Liver (tissue), 8 donors: ENCODE measurements at regions not wholly inside any gene's neighbourhood (a gene's known extent, or its start where the extent isn't known, plus 50 kb on each side); places are given as distances from the start of the nearest gene placed in this dataset.

Experiments used
- DNase-seq: peaks from one replicate; pipeline ENCODE4 v3.0.0-alpha.2; 2017; ENCODE audit warnings: low spot score
- H3K27ac ChIP-seq, 2 donors: one replicate each; pipeline ENCODE4 v1.7.0; 2013; ENCODE audit warnings: inconsistent platforms in 2 of 2, low read length in 2 of 2, control low read depth in 1 of 2, low read depth in 1 of 2, mild to moderate bottlenecking in 1 of 2
- H3K27me3 ChIP-seq, 4 donors: one replicate each; pipeline versions ENCODE4 v1.6.1 to v1.7.0; 2013; ENCODE audit warnings: low read length in 3 of 4, inconsistent platforms in 1 of 4, mild to moderate bottlenecking in 1 of 4, moderate library complexity in 1 of 4; ENCODE audit not compliant: control insufficient read depth in 4 of 4, insufficient read depth in 4 of 4
- H3K36me3 ChIP-seq, 4 donors: one replicate each; pipeline versions ENCODE4 v1.6.1 to v1.7.0; 2013; ENCODE audit warnings: low read length in 3 of 4, mild to moderate bottlenecking in 3 of 4, low read depth in 1 of 4, moderate library complexity in 1 of 4; ENCODE audit not compliant: control insufficient read depth in 4 of 4, insufficient read depth in 3 of 4
- H3K4me1 ChIP-seq, 4 donors: one replicate each; pipeline versions ENCODE4 v1.6.1 to v1.7.0; 2013; ENCODE audit warnings: low read length in 3 of 4, mild to moderate bottlenecking in 3 of 4, moderate library complexity in 1 of 4; ENCODE audit not compliant: control insufficient read depth in 4 of 4, insufficient read depth in 4 of 4
- H3K4me3 ChIP-seq, 3 donors: one replicate each; pipeline versions ENCODE4 v1.6.1 to v1.7.0; 2013; ENCODE audit warnings: low read length in 3 of 3, control low read depth in 1 of 3, low read depth in 1 of 3, mild to moderate bottlenecking in 1 of 3
- H3K9ac ChIP-seq, 2 donors: one replicate each; pipeline ENCODE4 v1.7.0; 2013; ENCODE audit warnings: low read length in 2 of 2, mild to moderate bottlenecking in 2 of 2, moderate library complexity in 2 of 2, control low read depth in 1 of 2, low read depth in 1 of 2
- H3K9me3 ChIP-seq, 4 donors: one replicate each; pipeline versions ENCODE4 v1.6.1 to v1.7.0; 2013; ENCODE audit warnings: low read length in 3 of 4; ENCODE audit not compliant: control insufficient read depth in 4 of 4
- EGR1 ChIP-seq, 2 donors: IDR thresholded peaks; 2 replicates each; pipeline ENCODE4 v1.6.1; 2016 to 2018; ENCODE audit warnings: antibody characterized with exemption in 2 of 2, low read depth in 2 of 2
- FOXA1 ChIP-seq: IDR thresholded peaks from 2 replicates; pipeline ENCODE4 v1.6.1; 2016; ENCODE audit warnings: antibody characterized with exemption
- FOXA2 ChIP-seq: IDR thresholded peaks from 2 replicates; pipeline ENCODE4 v1.6.1; 2016; ENCODE audit warnings: antibody characterized with exemption
- GABPA ChIP-seq, 2 donors: IDR thresholded peaks in 1 of 2; conservative IDR thresholded peaks in 1 of 2; 2 replicates each; pipeline ENCODE4 v1.6.1; 2016; ENCODE audit warnings: antibody characterized with exemption in 2 of 2, mild to moderate bottlenecking in 1 of 2, moderate library complexity in 1 of 2
- HNF4A ChIP-seq, 2 donors: conservative IDR thresholded peaks; 2 replicates each; pipeline ENCODE4 v1.6.1; 2016; ENCODE audit warnings: antibody characterized with exemption in 2 of 2, mild to moderate bottlenecking in 2 of 2
- HNF4G ChIP-seq: IDR thresholded peaks from 2 replicates; pipeline ENCODE4 v1.6.1; 2016; ENCODE audit warnings: antibody characterized with exemption
- JUND ChIP-seq, 2 donors: IDR thresholded peaks; 2 replicates each; pipeline ENCODE4 v1.6.1; 2016; ENCODE audit warnings: antibody characterized with exemption in 2 of 2
- NR2F2 ChIP-seq: IDR thresholded peaks from 2 replicates; pipeline ENCODE4 v1.6.1; 2016; ENCODE audit warnings: antibody characterized with exemption
- RAD21 ChIP-seq, 2 donors: IDR thresholded peaks; 2 replicates each; pipeline ENCODE4 v1.6.1; 2016; ENCODE audit warnings: antibody characterized with exemption in 2 of 2, mild to moderate bottlenecking in 2 of 2
- REST ChIP-seq: IDR thresholded peaks from 2 replicates; pipeline ENCODE4 v1.6.1; 2016; ENCODE audit warnings: antibody characterized with exemption, mild to moderate bottlenecking
- RXRA ChIP-seq, 2 donors: IDR thresholded peaks; 2 replicates each; pipeline ENCODE4 v1.6.1; 2017 to 2018; ENCODE audit warnings: antibody characterized with exemption in 2 of 2, mild to moderate bottlenecking in 1 of 2
- SP1 ChIP-seq: IDR thresholded peaks from 2 replicates; pipeline ENCODE4 v1.6.1; 2018; ENCODE audit warnings: antibody characterized with exemption, mild to moderate bottlenecking
- TAF1 ChIP-seq: conservative IDR thresholded peaks from 2 replicates; pipeline ENCODE4 v1.6.1; 2016; ENCODE audit warnings: antibody characterized with exemption, mild to moderate bottlenecking
- YY1 ChIP-seq: IDR thresholded peaks from 2 replicates; pipeline ENCODE4 v1.6.1; 2016; ENCODE audit warnings: antibody characterized with exemption, mild to moderate bottlenecking
- ZBTB33 ChIP-seq: IDR thresholded peaks from 2 replicates; pipeline ENCODE4 v1.6.1; 2016; ENCODE audit warnings: antibody characterized with exemption
- WGBS: extraction: QIAGEN DNeasy Blood & Tissue Kit; methylation state at CpG from one replicate; pipeline ENCODE4 v1.1.7; 2013; 5-methylcytosine and 5-hydroxymethylcytosine counted together
- TF ChIP-seq, protein P1 (sequence below): IDR thresholded peaks from 2 replicates; pipeline ENCODE4 v1.6.1; 2016; ENCODE audit warnings: antibody characterized with exemption
- TF ChIP-seq, protein P2 (sequence below): IDR thresholded peaks from 2 replicates; pipeline ENCODE4 v1.6.1; 2016; ENCODE audit warnings: antibody characterized with exemption
- TF ChIP-seq, protein P3 (sequence below): fragments of 150-350 bp; IDR thresholded peaks from 2 replicates; pipeline ENCODE4 v1.5.1; 2017; ENCODE audit warnings: improper control_type of control experiment, low read depth, low read length; ENCODE audit not compliant: missing input control
- donor health status: healthy.
- donor health status: healthy.
- donor health status: healthy.
- donor health status: healthy.
- donor health status: healthy.

DNA sequence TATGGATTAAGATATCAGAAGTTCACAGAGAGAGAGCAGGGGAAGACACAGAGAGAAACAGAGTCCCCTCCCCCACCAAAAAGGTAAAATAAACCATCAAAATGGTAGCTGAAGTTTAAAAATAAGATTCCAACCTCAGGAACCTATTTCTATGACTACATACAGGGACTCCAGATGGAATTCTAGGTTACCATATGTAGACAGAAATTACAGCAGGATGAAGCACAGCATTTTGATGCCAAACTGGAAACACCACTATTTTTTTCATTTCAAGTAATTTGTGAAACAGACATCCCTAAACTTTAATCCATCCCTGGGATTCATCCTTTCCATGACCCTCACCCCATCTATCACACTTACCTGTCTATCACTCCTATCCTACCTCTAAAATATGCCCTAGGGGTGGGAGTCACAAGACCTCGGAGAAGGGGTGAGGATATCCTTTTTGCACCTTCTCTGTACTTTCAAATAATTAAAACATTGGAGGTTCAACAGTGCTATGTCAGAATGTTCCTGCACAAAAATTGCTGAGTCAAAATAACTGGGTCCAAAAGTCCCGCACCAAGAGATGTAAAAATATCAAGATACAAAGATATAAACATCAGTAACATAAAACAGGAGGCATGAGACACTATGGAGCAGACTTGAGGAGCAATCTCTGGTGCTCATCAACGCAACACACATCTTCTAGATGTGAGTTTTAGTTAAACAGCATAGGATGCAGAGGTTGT is 344.5 kb upstream of the RASGEF1B start:
- Histone ChIP-seq H3K27me3 (peaks cover 0 to 1% (median 0%) of the 10 kb centered on the region in 4 donors), H3K9me3 (no peaks in the 10 kb centered on the region), H3K4me1 (peaks cover 0 to 2% (median 0%) of the 10 kb centered on the region in 4 donors), H3K36me3 (no peaks in the 10 kb centered on the region), H3K27ac (no peak overlapping the region), H3K9ac (no peak overlapping the region), H3K4me3 (no peak overlapping the region)
- TF ChIP-seq HNF4A (conservative IDR thresholded peaks at IDR 0.05) (no peak), ZBTB33 (no peak), FOXA2 (no peak), FOXA1 (no peak), RXRA (IDR thresholded peaks at IDR 0.05) (no peak), YY1 (no peak), RAD21 (IDR thresholded peaks at IDR 0.05) (no peak), JUND (IDR thresholded peaks at IDR 0.05) (no peak)
- TF ChIP-seq, protein P1, sequence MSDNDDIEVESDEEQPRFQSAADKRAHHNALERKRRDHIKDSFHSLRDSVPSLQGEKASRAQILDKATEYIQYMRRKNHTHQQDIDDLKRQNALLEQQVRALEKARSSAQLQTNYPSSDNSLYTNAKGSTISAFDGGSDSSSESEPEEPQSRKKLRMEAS = no peak
- 94% methylated on average over 3 of the region's 3 CpGs for WGBS
- DNase-seq = no peak

DNA sequence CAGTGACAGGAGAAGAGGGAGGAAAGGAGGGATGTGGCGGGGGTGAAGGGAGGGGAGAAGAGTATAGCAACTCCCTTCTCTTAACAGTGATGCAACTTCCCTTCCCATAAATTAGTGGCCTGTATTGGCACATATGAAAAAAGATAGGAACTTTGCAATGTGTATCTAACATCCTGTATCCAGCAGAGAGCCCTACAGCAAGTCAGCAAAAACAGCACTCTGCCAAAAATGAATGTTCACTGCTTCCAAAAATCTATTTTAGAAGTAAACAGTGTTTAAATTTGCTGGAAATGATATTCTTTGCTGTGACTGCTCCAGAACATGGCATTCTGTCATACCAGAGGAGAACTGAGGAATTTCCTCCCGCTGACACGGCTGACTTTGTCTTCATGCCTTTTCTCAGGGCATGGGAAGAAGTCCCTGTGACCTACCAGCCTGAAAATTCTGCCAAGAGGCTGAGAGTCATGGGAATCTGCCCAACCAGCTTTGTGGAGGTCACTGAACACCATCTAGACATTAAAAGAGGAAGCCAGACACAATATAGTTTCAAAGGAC is 343.4 kb upstream of the RASGEF1B start:
- H3K27me3 ChIP-seq = no peaks in the 10 kb centered on the region
- H3K27ac ChIP-seq = peak overlapping the region; percentile 36 to 78
- peaks cover 0 to 2% (median 0%) of the 10 kb centered on the region in 4 donors for H3K4me1 ChIP-seq
- peak; percentile 24 to 51 for TF ChIP-seq RAD21 (IDR thresholded peaks at IDR 0.05)
- peak; percentile 71 for TF ChIP-seq NR2F2
- no peak for TF ChIP-seq JUND (IDR thresholded peaks at IDR 0.05)
- TF ChIP-seq, protein P2, sequence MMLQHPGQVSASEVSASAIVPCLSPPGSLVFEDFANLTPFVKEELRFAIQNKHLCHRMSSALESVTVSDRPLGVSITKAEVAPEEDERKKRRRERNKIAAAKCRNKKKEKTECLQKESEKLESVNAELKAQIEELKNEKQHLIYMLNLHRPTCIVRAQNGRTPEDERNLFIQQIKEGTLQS = no peak
- peak; percentile 44 for TF ChIP-seq SP1
- TF ChIP-seq FOXA1 = no peak
- TF ChIP-seq, protein P1 = no peak
- TF ChIP-seq GABPA (IDR thresholded peaks at IDR 0.05 in 1 of 2, conservative IDR thresholded peaks at IDR 0.05 in 1 of 2) = no peak
- TF ChIP-seq REST = no peak
- TF ChIP-seq, protein P3, sequence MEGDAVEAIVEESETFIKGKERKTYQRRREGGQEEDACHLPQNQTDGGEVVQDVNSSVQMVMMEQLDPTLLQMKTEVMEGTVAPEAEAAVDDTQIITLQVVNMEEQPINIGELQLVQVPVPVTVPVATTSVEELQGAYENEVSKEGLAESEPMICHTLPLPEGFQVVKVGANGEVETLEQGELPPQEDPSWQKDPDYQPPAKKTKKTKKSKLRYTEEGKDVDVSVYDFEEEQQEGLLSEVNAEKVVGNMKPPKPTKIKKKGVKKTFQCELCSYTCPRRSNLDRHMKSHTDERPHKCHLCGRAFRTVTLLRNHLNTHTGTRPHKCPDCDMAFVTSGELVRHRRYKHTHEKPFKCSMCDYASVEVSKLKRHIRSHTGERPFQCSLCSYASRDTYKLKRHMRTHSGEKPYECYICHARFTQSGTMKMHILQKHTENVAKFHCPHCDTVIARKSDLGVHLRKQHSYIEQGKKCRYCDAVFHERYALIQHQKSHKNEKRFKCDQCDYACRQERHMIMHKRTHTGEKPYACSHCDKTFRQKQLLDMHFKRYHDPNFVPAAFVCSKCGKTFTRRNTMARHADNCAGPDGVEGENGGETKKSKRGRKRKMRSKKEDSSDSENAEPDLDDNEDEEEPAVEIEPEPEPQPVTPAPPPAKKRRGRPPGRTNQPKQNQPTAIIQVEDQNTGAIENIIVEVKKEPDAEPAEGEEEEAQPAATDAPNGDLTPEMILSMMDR = no peak
- TF ChIP-seq ZBTB33 = no peak
- peak; percentile 44 for TF ChIP-seq TAF1
- no peak for TF ChIP-seq HNF4A (conservative IDR thresholded peaks at IDR 0.05)
- TF ChIP-seq FOXA2 = no peak
- TF ChIP-seq HNF4G = no peak
- no peak for TF ChIP-seq YY1
- TF ChIP-seq RXRA (IDR thresholded peaks at IDR 0.05) = peak in 1 of 2 donors; percentile 22
- TF ChIP-seq EGR1 (IDR thresholded peaks at IDR 0.05; ENCODE audit: low read depth in 2 of 2) = no peak
- no peaks in the 10 kb centered on the region for H3K9me3 ChIP-seq
- no peak overlapping the region for H3K9ac ChIP-seq
- DNase-seq = no peak
- no peaks in the 10 kb centered on the region for H3K36me3 ChIP-seq
- H3K4me3 ChIP-seq = no peak overlapping the region
- 74% methylated on average over 3 of the region's 3 CpGs for WGBS
